ENCODE measurements at regions not wholly inside any gene's neighbourhood (a gene's known extent, or its start where the extent isn't known, plus 50 kb on each side); places are given as distances from the start of the nearest gene placed in this dataset.
"Not testable (repeated sequence)": the region's sequence is repeated elsewhere in the genome, so short reads cannot be mapped to it uniquely, and the experiment has no call there.

- no peak for DNase-seq
These were observed 627.6 kb downstream of the CCDC85A start for GRCh38 chr2:56811401-56811800.

- no peak for DNase-seq
These were observed 628.6 kb downstream of the CCDC85A start for GRCh38 chr2:56812432-56812831.

GRCh38 chr2:56813490-56813889 is 629.7 kb downstream of the CCDC85A start:
- DNase-seq, result no peak

GRCh38 chr2:56816666-56817065 is 632.9 kb downstream of the CCDC85A start:
- DNase-seq, result no peak

- no peak for DNase-seq
These were observed 648.0 kb downstream of the CCDC85A start for GRCh38 chr2:56831780-56832179.

- no peak for DNase-seq
These were observed 650.9 kb downstream of the CCDC85A start for GRCh38 chr2:56834686-56835085.

GRCh38 chr2:56840009-56840408 is 656.2 kb downstream of the CCDC85A start:
- not testable (repeated sequence) for DNase-seq

GRCh38 chr2:56860991-56861390 is 677.2 kb downstream of the CCDC85A start:
- DNase-seq, result no peak

- no peak for DNase-seq
These were observed 687.9 kb downstream of the CCDC85A start for GRCh38 chr2:56871644-56872043.

- DNase-seq, result no peak
These were observed 690.9 kb downstream of the CCDC85A start for GRCh38 chr2:56874717-56875116.

- no peak for DNase-seq
These were observed 705.9 kb downstream of the CCDC85A start for GRCh38 chr2:56889738-56890137.

GRCh38 chr2:56892382-56892781 is 708.6 kb downstream of the CCDC85A start:
- no peak for DNase-seq

- DNase-seq, result no peak
These were observed 715.2 kb downstream of the CCDC85A start for GRCh38 chr2:56898986-56899385.

GRCh38 chr2:56912490-56912889 is 728.7 kb downstream of the CCDC85A start:
- no peak for DNase-seq

GRCh38 chr2:56918790-56919189 is 735.0 kb downstream of the CCDC85A start:
- DNase-seq, result no peak

GRCh38 chr2:56933976-56934375 is 750.2 kb downstream of the CCDC85A start:
- no peak for DNase-seq

GRCh38 chr2:56934866-56935265 is 751.1 kb downstream of the CCDC85A start:
- DNase-seq, result no peak

GRCh38 chr2:56940054-56940453 is 756.3 kb downstream of the CCDC85A start:
- DNase-seq, result no peak

GRCh38 chr2:56952871-56953270 is 769.1 kb downstream of the CCDC85A start:
- DNase-seq, result no peak

GRCh38 chr2:56960581-56960980 is 776.8 kb downstream of the CCDC85A start:
- no peak for DNase-seq

- no peak for DNase-seq
These were observed 778.9 kb downstream of the CCDC85A start for GRCh38 chr2:56962673-56963072.

- no peak for DNase-seq
These were observed 785.7 kb downstream of the CCDC85A start for GRCh38 chr2:56969513-56969912.

GRCh38 chr2:56971383-56971974 is 787.7 kb downstream of the CCDC85A start:
- no peak for DNase-seq

GRCh38 chr2:56981554-56981953 is 797.8 kb downstream of the CCDC85A start:
- no peak for DNase-seq

- DNase-seq, result no peak
These were observed 801.8 kb downstream of the CCDC85A start for GRCh38 chr2:56985609-56986008.

- no peak for DNase-seq
These were observed 838.7 kb downstream of the CCDC85A start for GRCh38 chr2:57022496-57022895.

All from NCI-H1417 treated with DMSO at 0.1 percent for 48 hours (cell line).